DOHH2 (cell line): ENCODE measurements at regions not wholly inside any gene's neighbourhood (a gene's known extent, or its start where the extent isn't known, plus 50 kb on each side); places are given as distances from the start of the nearest gene placed in this dataset.

Experiments used
- H3F3A ChIP-seq: fragments of 200-600 bp; sonication (generic), shearing (Covaris generic); 2 replicates; pipeline ENCODE4 v1.6.0; 2016; ENCODE audit warnings: antibody characterized with exemption, mild to moderate bottlenecking; ENCODE audit not compliant: control insufficient read depth, insufficient read depth
- H3K27ac ChIP-seq: fragments of 200-600 bp; sonication (generic); 2 replicates; pipeline ENCODE4 v1.5.1; 2014; ENCODE audit warnings: low read depth, mild to moderate bottlenecking, low read length, moderate library complexity
- H3K27me3 ChIP-seq: fragments of 200-600 bp; sonication (generic); 2 replicates; pipeline ENCODE4 v1.6.1; 2014; ENCODE audit warnings: mild to moderate bottlenecking, low read length, mixed read lengths; ENCODE audit not compliant: control insufficient read depth
- H3K36me3 ChIP-seq: fragments of 200-600 bp; sonication (generic); 2 replicates; pipeline ENCODE4 v1.6.1; 2014; ENCODE audit warnings: mild to moderate bottlenecking, low read length, moderate library complexity, mixed read lengths; ENCODE audit not compliant: control insufficient read depth
- H3K4me1 ChIP-seq: fragments of 200-600 bp; sonication (generic); 2 replicates; pipeline ENCODE4 v1.6.1; 2014; ENCODE audit warnings: mild to moderate bottlenecking, low read length, mixed read lengths; ENCODE audit not compliant: control insufficient read depth
- H3K4me2 ChIP-seq: fragments of 200-600 bp; sonication (generic); 2 replicates; pipeline ENCODE4 v1.6.0; 2014; ENCODE audit warnings: mild to moderate bottlenecking, low read length, moderate library complexity
- H3K4me3 ChIP-seq: fragments of 200-600 bp; sonication (generic); 2 replicates; pipeline ENCODE4 v1.5.1; 2014; ENCODE audit warnings: mild to moderate bottlenecking, low read length, mixed read lengths
- H3K79me2 ChIP-seq: fragments of 200-600 bp; sonication (generic); 2 replicates; pipeline ENCODE4 v1.6.1; 2014; ENCODE audit warnings: mild to moderate bottlenecking, low read length, mixed read lengths; ENCODE audit not compliant: control insufficient read depth
- H3K9me2 ChIP-seq: fragments of 200-600 bp; sonication (generic); replicated peaks from 2 replicates; pipeline ENCODE4 v1.6.1; 2014; ENCODE audit warnings: mild to moderate bottlenecking, low read length, mixed read lengths; ENCODE audit not compliant: control insufficient read depth
- H3K9me3 ChIP-seq: fragments of 200-600 bp; sonication (generic); 2 replicates; pipeline ENCODE4 v1.6.1; 2014; ENCODE audit warnings: antibody characterized with exemption, low read length, mixed read lengths; ENCODE audit not compliant: control insufficient read depth, insufficient read depth
- H4K20me1 ChIP-seq: fragments of 200-600 bp; sonication (generic); 2 replicates; pipeline ENCODE4 v1.6.0; 2014; ENCODE audit warnings: low read depth, mild to moderate bottlenecking, antibody characterized with exemption, low read length, moderate library complexity; ENCODE audit not compliant: control insufficient read depth, insufficient read depth
- EZH2phosphoT487 ChIP-seq: fragments of 200-600 bp; sonication (generic); IDR thresholded peaks from 2 replicates; pipeline ENCODE4 v1.6.1; 2017; ENCODE audit warnings: borderline replicate concordance, mild to moderate bottlenecking, antibody characterized with exemption, low read length, moderate library complexity, mixed read lengths
- TF ChIP-seq, protein P1 (sequence below): fragments of 200-600 bp; sonication (generic); IDR thresholded peaks from one replicate; pipeline ENCODE4 v1.5.1; 2014; ENCODE audit warnings: antibody characterized with exemption, mild to moderate bottlenecking, low read depth, low read length; ENCODE audit not compliant: poor library complexity, severe bottlenecking

DNA sequence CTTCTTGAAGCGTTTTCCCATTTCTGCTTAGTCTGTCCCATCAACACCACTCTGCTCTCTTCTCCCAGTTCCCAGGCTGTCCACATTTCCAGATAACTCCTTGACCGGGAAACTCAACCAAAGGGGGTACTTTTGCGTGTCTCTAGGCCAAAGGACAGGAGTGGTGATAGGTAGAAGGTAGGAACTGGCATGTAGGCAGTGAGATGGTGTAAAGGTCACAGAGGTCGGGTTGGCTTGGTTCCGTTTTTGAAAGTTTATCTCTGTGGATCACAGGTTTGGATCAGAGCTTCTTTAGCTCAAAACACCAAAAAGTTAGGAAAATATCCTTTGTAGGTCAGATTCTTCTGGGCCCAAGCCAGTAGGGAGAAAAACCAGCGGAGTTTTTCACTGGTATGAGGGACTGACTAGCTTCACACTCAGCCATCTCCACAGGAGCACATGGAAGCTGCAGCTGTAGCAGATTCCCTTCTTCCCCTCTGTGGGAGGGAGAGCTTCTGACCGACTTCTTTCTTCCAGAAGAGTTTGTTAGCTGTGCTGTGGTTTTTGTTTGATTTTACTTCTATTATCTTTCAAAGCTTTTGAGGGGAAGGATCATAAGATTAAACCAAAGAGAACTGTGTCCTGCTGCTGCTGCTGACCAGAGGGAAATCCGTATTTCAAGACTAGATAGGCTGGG lies 98.4 kb upstream of the DMRT1 start:
- Histone ChIP-seq H3K4me2 (no peak overlapping the region), H3K9me3 (no peaks in the 10 kb centered on the region), H3K4me1 (no peaks in the 10 kb centered on the region; the same call in 1 of the 2 replicates), H3K27me3 (no peaks in the 10 kb centered on the region), H3K4me3 (no peak overlapping the region), H3K36me3 (peaks cover 82% of the 10 kb centered on the region), H3K27ac (no peak overlapping the region), H3K9me2 (no peaks in the 10 kb centered on the region), H3K79me2 (no peaks in the 10 kb centered on the region), H4K20me1 (no peaks in the 10 kb centered on the region), H3F3A (no peaks in the 10 kb centered on the region)
- TF ChIP-seq, protein P1, sequence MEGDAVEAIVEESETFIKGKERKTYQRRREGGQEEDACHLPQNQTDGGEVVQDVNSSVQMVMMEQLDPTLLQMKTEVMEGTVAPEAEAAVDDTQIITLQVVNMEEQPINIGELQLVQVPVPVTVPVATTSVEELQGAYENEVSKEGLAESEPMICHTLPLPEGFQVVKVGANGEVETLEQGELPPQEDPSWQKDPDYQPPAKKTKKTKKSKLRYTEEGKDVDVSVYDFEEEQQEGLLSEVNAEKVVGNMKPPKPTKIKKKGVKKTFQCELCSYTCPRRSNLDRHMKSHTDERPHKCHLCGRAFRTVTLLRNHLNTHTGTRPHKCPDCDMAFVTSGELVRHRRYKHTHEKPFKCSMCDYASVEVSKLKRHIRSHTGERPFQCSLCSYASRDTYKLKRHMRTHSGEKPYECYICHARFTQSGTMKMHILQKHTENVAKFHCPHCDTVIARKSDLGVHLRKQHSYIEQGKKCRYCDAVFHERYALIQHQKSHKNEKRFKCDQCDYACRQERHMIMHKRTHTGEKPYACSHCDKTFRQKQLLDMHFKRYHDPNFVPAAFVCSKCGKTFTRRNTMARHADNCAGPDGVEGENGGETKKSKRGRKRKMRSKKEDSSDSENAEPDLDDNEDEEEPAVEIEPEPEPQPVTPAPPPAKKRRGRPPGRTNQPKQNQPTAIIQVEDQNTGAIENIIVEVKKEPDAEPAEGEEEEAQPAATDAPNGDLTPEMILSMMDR, result no peak
- TF ChIP-seq EZH2phosphoT487, result no peak

- no peaks in the 10 kb centered on the region for H3F3A ChIP-seq
- no peak for TF ChIP-seq EZH2phosphoT487
- no peak overlapping the region for H3K27ac ChIP-seq
- peaks cover 11% of the 10 kb centered on the region for H3K4me1 ChIP-seq
- H3K79me2 ChIP-seq, result no peaks in the 10 kb centered on the region
- H3K4me3 ChIP-seq, result no peak overlapping the region
- no peaks in the 10 kb centered on the region for H3K27me3 ChIP-seq
- H3K9me2 ChIP-seq, result no peaks in the 10 kb centered on the region
- H4K20me1 ChIP-seq, result no peaks in the 10 kb centered on the region
- peaks cover 82% of the 10 kb centered on the region for H3K36me3 ChIP-seq
- no peaks in the 10 kb centered on the region for H3K9me3 ChIP-seq
- no peak overlapping the region for H3K4me2 ChIP-seq
These were observed 97.3 kb upstream of the DMRT1 start for GRCh38 chr9:744046-744712.

DNA sequence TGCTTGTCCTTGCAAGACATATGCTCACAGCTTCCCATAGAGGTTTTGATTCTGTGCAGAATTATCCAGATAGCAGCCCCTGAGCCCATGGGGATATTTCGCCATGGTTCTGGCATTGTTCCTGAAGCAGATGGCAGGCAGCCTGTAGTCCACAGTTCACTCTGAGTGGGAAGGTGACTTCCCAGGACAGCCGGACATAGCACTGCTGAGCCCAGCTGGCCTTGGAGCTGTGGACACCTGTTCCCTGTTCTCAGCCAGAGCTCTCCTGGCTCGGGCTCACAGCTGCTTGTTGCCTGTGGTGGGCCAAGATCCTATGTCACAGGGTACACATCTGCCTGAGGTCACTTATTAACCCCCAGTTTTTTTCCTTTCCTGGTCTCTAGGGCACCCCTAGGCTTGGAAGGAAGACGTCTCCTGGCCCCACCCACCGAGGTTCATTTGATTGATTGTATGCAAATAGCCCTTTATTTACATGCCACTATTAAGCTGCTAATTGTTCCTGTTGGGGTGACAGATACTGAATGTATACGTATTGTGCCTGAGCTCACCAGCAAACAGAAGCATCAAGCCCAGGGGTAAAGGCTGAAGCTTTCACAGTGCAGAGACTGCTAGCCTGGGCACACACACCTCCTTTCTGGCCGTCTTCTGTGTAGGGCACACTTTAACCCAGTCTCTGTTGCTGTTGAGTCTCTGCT lies 96.6 kb upstream of the DMRT1 start:
- Histone ChIP-seq H3K27ac (no peak overlapping the region), H3K79me2 (no peaks in the 10 kb centered on the region), H3K27me3 (no peaks in the 10 kb centered on the region), H3K4me3 (no peak overlapping the region), H3K36me3 (peaks cover 82% of the 10 kb centered on the region), H3K4me2 (no peak overlapping the region), H3K4me1 (peaks cover 19% of the 10 kb centered on the region), H4K20me1 (no peaks in the 10 kb centered on the region), H3K9me3 (no peaks in the 10 kb centered on the region), H3F3A (no peaks in the 10 kb centered on the region), H3K9me2 (no peaks in the 10 kb centered on the region)
- TF ChIP-seq, protein P1, result no peak
- no peak for TF ChIP-seq EZH2phosphoT487
